Astrocyte of the hippocampus (primary cell): ENCODE measurements at regions not wholly inside any gene's neighbourhood (a gene's known extent, or its start where the extent isn't known, plus 50 kb on each side); places are given as distances from the start of the nearest gene placed in this dataset.
A peak's percentile ranks its signal among the peaks of the same experiment; 100 is the strongest.
"Not testable (repeated sequence)": the region's sequence is repeated elsewhere in the genome, so short reads cannot be mapped to it uniquely, and the experiment has no call there.

Experiments
- DNase-seq: peaks from one replicate; pipeline ENCODE4 v3.0.0; 2011; ENCODE audit warnings: low read depth, low spot score

- DNase-seq = no peak
Observed at GRCh38 chr12:85425349-85425612, 145.3 kb downstream of the ALX1 start.

- DNase-seq = no peak
Observed at GRCh38 chr12:85425926-85426325, 145.9 kb downstream of the ALX1 start.

- not testable (repeated sequence) for DNase-seq
Observed at GRCh38 chr12:85433148-85433547, 153.1 kb downstream of the ALX1 start.

GRCh38 chr12:85440271-85440670 is 160.3 kb downstream of the ALX1 start:
- no peak for DNase-seq

- no peak for DNase-seq
Observed at GRCh38 chr12:85441025-85441424, 161.0 kb downstream of the ALX1 start.

GRCh38 chr12:85441741-85442140 is 161.7 kb downstream of the ALX1 start:
- peak; percentile 12 for DNase-seq

- DNase-seq = no peak
Observed at GRCh38 chr12:85445060-85445938, 165.3 kb downstream of the ALX1 start.

- no peak for DNase-seq
Observed at GRCh38 chr12:85448031-85448430, 168.0 kb downstream of the ALX1 start.

GRCh38 chr12:85448548-85449139 is 168.6 kb downstream of the ALX1 start:
- peak; percentile 4 for DNase-seq

- no peak for DNase-seq
Observed at GRCh38 chr12:85457016-85457415, 177.0 kb downstream of the ALX1 start.

- DNase-seq = no peak
Observed at GRCh38 chr12:85461127-85461526, 181.1 kb downstream of the ALX1 start.

GRCh38 chr12:85462888-85463287 is 182.9 kb downstream of the ALX1 start:
- no peak for DNase-seq

- peak; percentile 23 for DNase-seq
Observed at GRCh38 chr12:85466890-85467289, 186.9 kb downstream of the ALX1 start.

- DNase-seq = peak; percentile 76
Observed at GRCh38 chr12:85468356-85469157, 188.5 kb downstream of the ALX1 start.

- DNase-seq = peak; percentile 18
Observed at GRCh38 chr12:85469158-85470086, 189.4 kb downstream of the ALX1 start.

- DNase-seq = not testable (repeated sequence)
Observed at GRCh38 chr12:85475277-85475676, 195.3 kb downstream of the ALX1 start.

- DNase-seq = no peak
Observed at GRCh38 chr12:85476756-85477155, 196.7 kb downstream of the ALX1 start.

- no peak for DNase-seq
Observed at GRCh38 chr12:85484387-85484786, 204.4 kb downstream of the ALX1 start.

- DNase-seq = no peak
Observed at GRCh38 chr12:85489194-85489593, 209.2 kb downstream of the ALX1 start.

- no peak for DNase-seq
Observed at GRCh38 chr12:85504164-85504563, 224.1 kb downstream of the ALX1 start.

- DNase-seq = no peak
Observed at GRCh38 chr12:85504624-85505023, 224.6 kb downstream of the ALX1 start.
